NCI-H1092 (cell line): ENCODE measurements at regions not wholly inside any gene's neighbourhood (a gene's known extent, or its start where the extent isn't known, plus 50 kb on each side); places are given as distances from the start of the nearest gene placed in this dataset.
"Not testable (repeated sequence)": the region's sequence is repeated elsewhere in the genome, so short reads cannot be mapped to it uniquely, and the experiment has no call there.

Experiments used
- DNase-seq: peaks from one replicate; lab custom pipeline; 2025; lab: John Stamatoyannopoulos, UW

GRCh38 chr6:21710216-21710615 lies 116.7 kb downstream of the SOX4 start:
- no peak for DNase-seq

- no peak for DNase-seq
These were observed 117.5 kb downstream of the SOX4 start for GRCh38 chr6:21710908-21711627.

- no peak for DNase-seq
These were observed 118.7 kb downstream of the SOX4 start for GRCh38 chr6:21712213-21712612.

- no peak for DNase-seq
These were observed 119.9 kb downstream of the SOX4 start for GRCh38 chr6:21713481-21713880.

- DNase-seq: no peak
These were observed 121.6 kb downstream of the SOX4 start for GRCh38 chr6:21715180-21715579.

GRCh38 chr6:21722510-21722909 lies 129.0 kb downstream of the SOX4 start:
- DNase-seq: no peak

GRCh38 chr6:21726676-21727075 lies 133.1 kb downstream of the SOX4 start:
- DNase-seq: no peak

- no peak for DNase-seq
These were observed 134.6 kb downstream of the SOX4 start for GRCh38 chr6:21728141-21728540.

- no peak for DNase-seq
These were observed 135.9 kb downstream of the SOX4 start for GRCh38 chr6:21729431-21729830.

- no peak for DNase-seq
These were observed 137.0 kb downstream of the SOX4 start for GRCh38 chr6:21730533-21730932.

GRCh38 chr6:21731411-21732031 lies 138.0 kb downstream of the SOX4 start:
- DNase-seq: no peak

- not testable (repeated sequence) for DNase-seq
These were observed 138.6 kb downstream of the SOX4 start for GRCh38 chr6:21732032-21732730.

- DNase-seq: no peak
These were observed 139.2 kb downstream of the SOX4 start for GRCh38 chr6:21732731-21733130.

GRCh38 chr6:21733311-21733710 lies 139.8 kb downstream of the SOX4 start:
- no peak for DNase-seq

GRCh38 chr6:21734204-21734603 lies 140.7 kb downstream of the SOX4 start:
- DNase-seq: no peak

GRCh38 chr6:21738180-21739094 lies 144.9 kb downstream of the SOX4 start:
- peak; percentile 38 for DNase-seq

- no peak for DNase-seq
These were observed 145.7 kb downstream of the SOX4 start for GRCh38 chr6:21739241-21739640.

GRCh38 chr6:21739838-21740237 lies 146.3 kb downstream of the SOX4 start:
- DNase-seq: no peak

GRCh38 chr6:21740376-21741124 lies 147.0 kb downstream of the SOX4 start:
- no peak for DNase-seq

GRCh38 chr6:21741221-21742109 lies 147.9 kb downstream of the SOX4 start:
- no peak for DNase-seq
